ENCODE measurements at regions not wholly inside any gene's neighbourhood (a gene's known extent, or its start where the extent isn't known, plus 50 kb on each side); places are given as distances from the start of the nearest gene placed in this dataset.
"Not testable (repeated sequence)": the region's sequence is repeated elsewhere in the genome, so short reads cannot be mapped to it uniquely, and the experiment has no call there.

GRCh38 chrX:63270873-63271272 is 80.3 kb downstream of the SPIN4 start:
- Histone ChIP-seq H3K9me3 (ENCODE audit: insufficient read depth, low read length) (peaks cover 5% of the 10 kb centered on the region; the same call in 1 of the 2 replicates), H3K36me3 (ENCODE audit: insufficient read depth, insufficient read length, low read length) (no peaks in the 10 kb centered on the region), H3K4me1 (ENCODE audit: insufficient read depth, insufficient read length) (no peaks in the 10 kb centered on the region), H3K27me3 (ENCODE audit: insufficient read depth, insufficient read length) (no peaks in the 10 kb centered on the region), H3K9ac (ENCODE audit: insufficient read length, low read depth) (no peak overlapping the region), H3K4me3 (ENCODE audit: insufficient read length, low read depth) (no peak overlapping the region)
- DNase-seq (ENCODE audit: low read depth, low spot score) = no peak
- no peak for TF ChIP-seq SUZ12 (IDR thresholded peaks at IDR 0.05; ENCODE audit: extremely low read depth, insufficient read depth, insufficient read length)
- no peak for TF ChIP-seq ZNF274 (IDR thresholded peaks at IDR 0.05; ENCODE audit: low read depth, low read length)
- TF ChIP-seq YY1 (IDR thresholded peaks at IDR 0.05; ENCODE audit: insufficient read depth, insufficient read length) = no peak

GRCh38 chrX:63258144-63258543 is 93.0 kb downstream of the SPIN4 start:
- no peaks in the 10 kb centered on the region for H3K27me3 ChIP-seq (ENCODE audit: insufficient read depth, insufficient read length)
- H3K4me3 ChIP-seq (ENCODE audit: insufficient read length, low read depth) = no peak overlapping the region
- H3K9me3 ChIP-seq (ENCODE audit: insufficient read depth, low read length) = no peaks in the 10 kb centered on the region
- no peaks in the 10 kb centered on the region for H3K36me3 ChIP-seq (ENCODE audit: insufficient read depth, insufficient read length, low read length)
- no peaks in the 10 kb centered on the region for H3K4me1 ChIP-seq (ENCODE audit: insufficient read depth, insufficient read length)
- no peak for TF ChIP-seq ZNF274 (IDR thresholded peaks at IDR 0.05; ENCODE audit: low read depth, low read length)
- TF ChIP-seq YY1 (IDR thresholded peaks at IDR 0.05; ENCODE audit: insufficient read depth, insufficient read length) = no peak
- TF ChIP-seq SUZ12 (IDR thresholded peaks at IDR 0.05; ENCODE audit: extremely low read depth, insufficient read depth, insufficient read length) = no peak
- no peak for DNase-seq (ENCODE audit: low read depth, low spot score)
- H3K9ac ChIP-seq (ENCODE audit: insufficient read length, low read depth) = no peak overlapping the region

- no peaks in the 10 kb centered on the region for H3K9me3 ChIP-seq (ENCODE audit: insufficient read depth, low read length)
- no peaks in the 10 kb centered on the region for H3K27me3 ChIP-seq (ENCODE audit: insufficient read depth, insufficient read length)
- no peaks in the 10 kb centered on the region for H3K36me3 ChIP-seq (ENCODE audit: insufficient read depth, insufficient read length, low read length)
- TF ChIP-seq SUZ12 (IDR thresholded peaks at IDR 0.05; ENCODE audit: extremely low read depth, insufficient read depth, insufficient read length) = no peak
- TF ChIP-seq ZNF274 (IDR thresholded peaks at IDR 0.05; ENCODE audit: low read depth, low read length) = no peak
- no peak for TF ChIP-seq YY1 (IDR thresholded peaks at IDR 0.05; ENCODE audit: insufficient read depth, insufficient read length)
- peak; percentile 74 for DNase-seq (ENCODE audit: low read depth, low spot score)
- H3K4me3 ChIP-seq (ENCODE audit: insufficient read length, low read depth) = no peak overlapping the region
- no peak overlapping the region for H3K9ac ChIP-seq (ENCODE audit: insufficient read length, low read depth)
- H3K4me1 ChIP-seq (ENCODE audit: insufficient read depth, insufficient read length) = no peaks in the 10 kb centered on the region
Measured at GRCh38 chrX:63250253-63250868, 100.8 kb downstream of the SPIN4 start.

GRCh38 chrX:63242689-63243088 is 108.4 kb downstream of the SPIN4 start:
- H3K36me3 ChIP-seq (ENCODE audit: insufficient read depth, insufficient read length, low read length); H3K9me3 ChIP-seq (ENCODE audit: insufficient read depth, low read length); H3K9ac ChIP-seq (ENCODE audit: insufficient read length, low read depth); DNase-seq (ENCODE audit: low read depth, low spot score); H3K4me1 ChIP-seq (ENCODE audit: insufficient read depth, insufficient read length); H3K27me3 ChIP-seq (ENCODE audit: insufficient read depth, insufficient read length); H3K4me3 ChIP-seq (ENCODE audit: insufficient read length, low read depth): not testable (repeated sequence)

- H3K27me3 ChIP-seq (ENCODE audit: insufficient read depth, insufficient read length); DNase-seq (ENCODE audit: low read depth, low spot score); H3K4me3 ChIP-seq (ENCODE audit: insufficient read length, low read depth); H3K36me3 ChIP-seq (ENCODE audit: insufficient read depth, insufficient read length, low read length); H3K4me1 ChIP-seq (ENCODE audit: insufficient read depth, insufficient read length); H3K9me3 ChIP-seq (ENCODE audit: insufficient read depth, low read length); H3K9ac ChIP-seq (ENCODE audit: insufficient read length, low read depth): not testable (repeated sequence)
Measured at GRCh38 chrX:63235963-63236362, 115.2 kb downstream of the SPIN4 start.

GRCh38 chrX:63233013-63233412 is 118.1 kb downstream of the SPIN4 start:
- H3K4me3 ChIP-seq (ENCODE audit: insufficient read length, low read depth); H3K9me3 ChIP-seq (ENCODE audit: insufficient read depth, low read length); H3K9ac ChIP-seq (ENCODE audit: insufficient read length, low read depth); H3K36me3 ChIP-seq (ENCODE audit: insufficient read depth, insufficient read length, low read length); H3K27me3 ChIP-seq (ENCODE audit: insufficient read depth, insufficient read length); DNase-seq (ENCODE audit: low read depth, low spot score); H3K4me1 ChIP-seq (ENCODE audit: insufficient read depth, insufficient read length): not testable (repeated sequence)

- not testable (repeated sequence) for H3K27me3 ChIP-seq (ENCODE audit: insufficient read depth, insufficient read length); H3K9me3 ChIP-seq (ENCODE audit: insufficient read depth, low read length); H3K36me3 ChIP-seq (ENCODE audit: insufficient read depth, insufficient read length, low read length); H3K4me3 ChIP-seq (ENCODE audit: insufficient read length, low read depth); DNase-seq (ENCODE audit: low read depth, low spot score); H3K4me1 ChIP-seq (ENCODE audit: insufficient read depth, insufficient read length); H3K9ac ChIP-seq (ENCODE audit: insufficient read length, low read depth)
Measured at GRCh38 chrX:63218202-63218601, 132.9 kb downstream of the SPIN4 start.

GRCh38 chrX:63217549-63217948 is 133.6 kb downstream of the SPIN4 start:
- not testable (repeated sequence) for H3K9ac ChIP-seq (ENCODE audit: insufficient read length, low read depth); DNase-seq (ENCODE audit: low read depth, low spot score); H3K9me3 ChIP-seq (ENCODE audit: insufficient read depth, low read length); H3K36me3 ChIP-seq (ENCODE audit: insufficient read depth, insufficient read length, low read length); H3K4me1 ChIP-seq (ENCODE audit: insufficient read depth, insufficient read length); H3K4me3 ChIP-seq (ENCODE audit: insufficient read length, low read depth); H3K27me3 ChIP-seq (ENCODE audit: insufficient read depth, insufficient read length)

- not testable (repeated sequence) for H3K4me3 ChIP-seq (ENCODE audit: insufficient read length, low read depth); H3K4me1 ChIP-seq (ENCODE audit: insufficient read depth, insufficient read length); DNase-seq (ENCODE audit: low read depth, low spot score); H3K27me3 ChIP-seq (ENCODE audit: insufficient read depth, insufficient read length); H3K9ac ChIP-seq (ENCODE audit: insufficient read length, low read depth); H3K36me3 ChIP-seq (ENCODE audit: insufficient read depth, insufficient read length, low read length); H3K9me3 ChIP-seq (ENCODE audit: insufficient read depth, low read length)
Measured at GRCh38 chrX:63209645-63210044, 141.5 kb downstream of the SPIN4 start.

- not testable (repeated sequence) for H3K4me1 ChIP-seq (ENCODE audit: insufficient read depth, insufficient read length); H3K9me3 ChIP-seq (ENCODE audit: insufficient read depth, low read length); H3K9ac ChIP-seq (ENCODE audit: insufficient read length, low read depth); H3K4me3 ChIP-seq (ENCODE audit: insufficient read length, low read depth); H3K27me3 ChIP-seq (ENCODE audit: insufficient read depth, insufficient read length); DNase-seq (ENCODE audit: low read depth, low spot score); H3K36me3 ChIP-seq (ENCODE audit: insufficient read depth, insufficient read length, low read length)
Measured at GRCh38 chrX:63209128-63209527, 142.0 kb downstream of the SPIN4 start.

- H3K9ac ChIP-seq (ENCODE audit: insufficient read length, low read depth); H3K9me3 ChIP-seq (ENCODE audit: insufficient read depth, low read length): not testable (repeated sequence)
Measured at GRCh38 chrX:63204266-63205074, 146.7 kb downstream of the SPIN4 start.

More at GRCh38 chrX:63204266-63205074, 146.7 kb downstream of the SPIN4 start:
- not testable (repeated sequence) for H3K36me3 ChIP-seq (ENCODE audit: insufficient read depth, insufficient read length, low read length); DNase-seq (ENCODE audit: low read depth, low spot score); H3K4me1 ChIP-seq (ENCODE audit: insufficient read depth, insufficient read length); H3K27me3 ChIP-seq (ENCODE audit: insufficient read depth, insufficient read length); H3K4me3 ChIP-seq (ENCODE audit: insufficient read length, low read depth)

Measured in NT2/D1 (cell line).